Choroid plexus epithelial cell (primary cell): ENCODE measurements at regions not wholly inside any gene's neighbourhood (a gene's known extent, or its start where the extent isn't known, plus 50 kb on each side); places are given as distances from the start of the nearest gene placed in this dataset.

ENCODE experiments used
- DNase-seq: peaks from one replicate; pipeline ENCODE4 v3.0.0-alpha.2; 2010; ENCODE audit warnings: low read depth
- H3K4me3 ChIP-seq: 2 replicates; pipeline ENCODE4 v1.5.1; 2011; ENCODE audit warnings: low read depth, mild to moderate bottlenecking, control low read depth, low read length, moderate library complexity
- TF ChIP-seq, protein P1 (sequence below): conservative IDR thresholded peaks from 2 replicates; pipeline ENCODE4 v1.5.1; 2011; ENCODE audit warnings: low read depth, mild to moderate bottlenecking, control low read depth, inconsistent platforms, low read length, moderate library complexity

DNA sequence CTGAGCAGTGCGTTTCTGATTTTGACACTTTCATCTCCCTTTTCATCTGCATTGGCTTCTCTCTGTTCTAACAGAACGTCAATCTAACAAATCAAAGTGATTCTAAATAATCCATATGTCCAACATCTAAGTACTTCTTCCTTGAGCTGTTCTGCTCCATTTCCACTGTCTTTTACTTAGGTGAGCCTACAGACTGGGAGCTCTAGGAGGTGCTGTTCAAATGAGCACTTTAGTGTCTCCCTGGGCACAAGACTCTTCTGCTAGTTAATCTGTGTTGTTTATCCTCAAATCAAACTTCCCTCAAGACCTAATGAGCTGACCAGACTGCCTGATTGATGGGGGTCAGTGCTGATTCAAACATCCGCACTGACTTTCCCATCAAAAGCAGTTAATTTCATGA lies 408.1 kb downstream of the WDR72 start:
- no peak overlapping the region for H3K4me3 ChIP-seq
- DNase-seq, result no peak
- TF ChIP-seq, protein P1, sequence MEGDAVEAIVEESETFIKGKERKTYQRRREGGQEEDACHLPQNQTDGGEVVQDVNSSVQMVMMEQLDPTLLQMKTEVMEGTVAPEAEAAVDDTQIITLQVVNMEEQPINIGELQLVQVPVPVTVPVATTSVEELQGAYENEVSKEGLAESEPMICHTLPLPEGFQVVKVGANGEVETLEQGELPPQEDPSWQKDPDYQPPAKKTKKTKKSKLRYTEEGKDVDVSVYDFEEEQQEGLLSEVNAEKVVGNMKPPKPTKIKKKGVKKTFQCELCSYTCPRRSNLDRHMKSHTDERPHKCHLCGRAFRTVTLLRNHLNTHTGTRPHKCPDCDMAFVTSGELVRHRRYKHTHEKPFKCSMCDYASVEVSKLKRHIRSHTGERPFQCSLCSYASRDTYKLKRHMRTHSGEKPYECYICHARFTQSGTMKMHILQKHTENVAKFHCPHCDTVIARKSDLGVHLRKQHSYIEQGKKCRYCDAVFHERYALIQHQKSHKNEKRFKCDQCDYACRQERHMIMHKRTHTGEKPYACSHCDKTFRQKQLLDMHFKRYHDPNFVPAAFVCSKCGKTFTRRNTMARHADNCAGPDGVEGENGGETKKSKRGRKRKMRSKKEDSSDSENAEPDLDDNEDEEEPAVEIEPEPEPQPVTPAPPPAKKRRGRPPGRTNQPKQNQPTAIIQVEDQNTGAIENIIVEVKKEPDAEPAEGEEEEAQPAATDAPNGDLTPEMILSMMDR, result no peak

DNA sequence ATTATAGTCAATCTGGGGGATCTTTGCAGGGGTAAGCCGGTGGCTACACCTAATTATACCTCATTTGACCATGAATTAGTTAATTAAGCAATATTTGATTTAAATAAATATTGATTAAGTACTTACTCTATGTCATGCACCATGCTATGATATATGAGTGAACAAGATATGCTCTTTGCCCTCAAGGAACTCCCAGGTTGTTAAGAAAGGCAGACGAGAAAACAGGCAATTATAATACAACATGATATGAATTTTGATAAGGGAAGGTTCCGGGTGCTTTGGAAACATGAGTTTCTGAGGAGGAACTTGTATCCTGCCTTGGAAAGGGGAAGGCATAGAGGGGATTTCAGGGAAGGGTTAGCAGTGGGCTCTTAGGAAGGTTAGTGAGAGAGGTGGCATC lies 412.9 kb downstream of the WDR72 start:
- TF ChIP-seq, protein P1, result no peak
- H3K4me3 ChIP-seq, result no peak overlapping the region
- no peak for DNase-seq

DNA sequence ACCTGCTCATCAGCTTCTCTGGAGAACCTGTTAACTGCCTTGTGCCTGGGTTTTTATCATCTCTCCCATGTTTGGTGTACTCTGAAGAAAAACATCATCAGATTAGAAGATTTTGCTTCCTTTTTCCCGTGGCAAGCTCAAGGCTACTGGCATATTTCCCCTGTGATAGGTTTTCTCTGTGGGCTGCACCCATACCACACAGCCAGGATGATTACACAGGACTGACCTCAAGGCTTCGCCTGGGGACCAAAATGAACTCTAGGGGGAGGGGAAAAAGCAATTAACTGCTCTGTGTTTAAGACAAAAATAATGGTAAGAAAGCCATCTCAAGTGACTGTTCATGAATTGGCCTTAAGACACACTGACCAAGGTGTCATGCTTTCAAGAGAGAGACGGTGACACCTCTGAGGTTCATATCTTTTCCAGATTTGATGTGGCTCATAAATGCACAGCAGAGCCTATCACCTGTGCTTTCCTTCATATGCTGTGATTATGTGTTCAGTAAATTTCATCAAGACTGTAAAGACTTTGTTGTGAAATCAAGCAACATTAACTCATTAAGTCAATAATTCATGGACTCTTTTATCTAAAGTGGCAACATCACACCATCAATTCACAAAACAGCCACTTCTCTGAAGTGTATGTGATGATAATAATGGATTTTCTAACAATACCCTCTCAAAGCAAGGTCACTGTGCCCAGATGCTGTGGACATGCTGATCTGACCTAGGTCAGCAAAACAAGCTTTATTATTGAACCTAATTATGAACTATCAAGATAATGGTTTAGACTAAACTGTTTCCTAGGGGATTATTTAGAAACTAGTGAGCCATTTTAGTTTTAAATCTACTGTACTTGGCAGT lies 427.9 kb downstream of the WDR72 start:
- TF ChIP-seq, protein P1, result no peak
- H3K4me3 ChIP-seq, result no peak overlapping the region
- no peak for DNase-seq

DNA sequence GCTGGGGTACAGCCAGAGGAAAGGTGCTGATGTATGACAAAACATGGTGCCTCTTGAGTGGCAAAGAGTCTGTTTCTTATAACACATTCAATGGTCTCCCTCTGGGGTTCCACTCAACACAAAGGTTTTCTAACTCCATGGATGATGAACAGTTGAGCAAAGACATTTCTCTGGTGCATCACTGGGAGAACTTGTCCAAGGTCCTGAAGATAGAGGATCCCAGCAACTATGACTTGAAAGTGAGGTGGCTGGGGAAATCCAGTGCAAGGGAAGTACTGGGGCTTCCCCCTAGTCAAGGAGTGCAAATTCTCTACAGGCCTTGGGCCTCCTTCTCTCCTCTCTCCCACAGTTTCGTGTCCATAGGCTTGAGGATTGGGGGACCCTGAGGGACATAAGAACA lies 431.1 kb downstream of the WDR72 start:
- TF ChIP-seq, protein P1, result no peak
- no peak for DNase-seq
- no peak overlapping the region for H3K4me3 ChIP-seq

DNA sequence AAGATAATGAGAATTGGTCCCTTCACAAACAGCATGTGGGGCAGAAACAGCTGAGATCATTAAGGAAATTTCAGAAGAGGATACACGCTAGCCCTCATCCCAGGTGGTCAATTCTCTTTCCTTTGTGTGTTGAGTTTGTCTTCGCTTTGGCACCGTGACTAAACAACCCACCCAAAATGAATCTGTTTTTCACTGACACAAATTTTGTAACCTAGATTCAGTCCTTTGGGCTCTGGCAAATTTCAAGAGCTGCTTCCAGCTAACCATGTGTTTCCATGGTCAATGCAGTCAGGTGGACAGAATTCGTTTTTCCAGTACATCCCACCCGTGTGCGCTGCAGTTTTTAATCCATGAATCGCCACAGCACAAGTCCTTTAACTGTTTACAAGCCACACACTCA lies 435.4 kb downstream of the WDR72 start:
- DNase-seq, result no peak
- TF ChIP-seq, protein P1, result no peak
- H3K4me3 ChIP-seq, result no peak overlapping the region

DNA sequence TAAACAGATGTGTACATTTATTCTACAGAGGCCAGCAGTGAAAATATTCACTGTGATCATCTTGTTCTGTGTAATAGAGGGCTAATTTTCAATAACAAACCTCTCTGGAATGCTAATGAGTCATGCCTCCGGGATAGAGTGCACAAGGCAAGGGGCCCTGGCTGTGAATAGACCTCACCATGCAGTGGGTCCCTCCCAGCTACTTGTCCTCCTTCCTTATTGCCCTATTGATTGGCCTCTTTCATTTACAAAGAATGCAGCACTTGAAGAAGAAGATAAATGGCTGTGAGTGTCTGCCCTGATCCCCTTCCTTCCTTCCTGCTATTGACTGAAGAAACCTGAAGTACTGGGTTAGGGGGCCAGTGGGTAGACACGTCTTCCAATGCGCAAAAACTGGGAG lies 436.3 kb downstream of the WDR72 start:
- H3K4me3 ChIP-seq, result no peak overlapping the region
- no peak for DNase-seq
- TF ChIP-seq, protein P1, result no peak

DNA sequence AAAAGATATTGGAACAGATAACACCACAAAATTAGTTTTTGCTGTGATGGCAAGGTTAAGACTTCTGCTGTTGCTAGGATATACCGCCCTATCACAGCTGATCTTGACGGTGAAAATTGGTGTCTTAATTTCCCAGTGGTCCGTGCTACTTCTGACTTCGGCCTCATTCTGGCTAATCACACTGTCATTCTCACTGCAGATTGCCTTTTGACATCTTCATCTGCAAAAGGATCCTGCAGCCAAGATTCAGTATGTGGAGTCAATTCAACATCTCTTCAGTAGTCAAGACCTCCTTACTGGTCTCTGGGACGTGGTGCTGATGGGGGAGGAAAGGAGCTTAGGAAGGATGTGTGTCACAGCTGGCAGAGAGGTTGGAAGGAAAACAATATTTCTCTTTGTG lies 438.6 kb downstream of the WDR72 start:
- TF ChIP-seq, protein P1, result no peak
- no peak for DNase-seq
- H3K4me3 ChIP-seq, result no peak overlapping the region
